ENCODE measurements at regions not wholly inside any gene's neighbourhood (a gene's known extent, or its start where the extent isn't known, plus 50 kb on each side); places are given as distances from the start of the nearest gene placed in this dataset.
"Not testable (repeated sequence)": the region's sequence is repeated elsewhere in the genome, so short reads cannot be mapped to it uniquely, and the experiment has no call there.

DNA sequence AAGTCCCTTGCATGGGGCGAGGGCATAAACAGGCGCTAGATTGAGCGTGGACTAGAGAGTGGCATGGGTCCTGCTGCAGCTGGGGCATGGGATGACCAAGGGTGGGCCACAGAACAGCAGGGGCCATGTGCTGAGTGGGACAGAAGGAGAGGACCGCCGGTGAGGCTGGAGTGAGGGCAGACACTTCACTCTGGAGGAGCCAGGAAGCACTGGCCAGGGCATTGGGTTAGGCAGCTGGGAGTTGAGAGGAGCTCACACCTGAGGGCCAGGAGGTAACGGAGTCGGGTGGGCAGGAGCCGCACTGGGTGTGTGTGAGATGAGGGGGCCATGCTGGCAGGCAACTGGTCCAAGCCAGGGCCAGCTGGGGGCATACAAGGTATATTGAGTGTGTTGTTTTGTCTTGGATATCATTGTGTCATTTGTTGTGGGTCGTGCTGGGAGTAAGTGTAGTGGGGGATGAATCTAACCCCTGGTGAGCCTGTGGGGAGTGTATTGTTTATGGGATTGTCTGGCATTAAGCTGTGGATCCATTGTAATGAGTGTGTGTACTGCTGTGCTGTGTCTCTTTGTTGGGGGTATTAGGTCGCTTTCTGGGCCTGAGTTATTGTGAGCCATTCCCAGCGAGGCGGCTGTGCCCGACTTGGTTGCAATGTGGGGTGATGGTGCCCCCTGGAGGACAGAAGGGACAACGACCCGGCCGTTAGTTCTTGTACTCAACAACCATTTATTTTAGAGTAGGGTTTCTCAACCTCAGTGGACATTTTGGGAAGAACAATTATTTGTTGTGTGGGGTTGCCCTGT, 256.5 kb upstream of the TP53TG3 start:
- H3K9ac ChIP-seq; H4K20me1 ChIP-seq (ENCODE audit: insufficient read depth); H3F3A ChIP-seq (replicated peaks; ENCODE audit: insufficient read depth); H3K9me3 ChIP-seq; H3K4me3 ChIP-seq (ENCODE audit: low read depth in 2 of 2, low read length in 1 of 2); H3K9me2 ChIP-seq; H2AFZ ChIP-seq (ENCODE audit: low read depth); POLR2A ChIA-PET; H3K4me2 ChIP-seq; CTCF ChIA-PET; H3K79me2 ChIP-seq (ENCODE audit: insufficient read depth); H3K27ac ChIP-seq (ENCODE audit: low read depth in 2 of 2, low read length in 1 of 2); H3K36me3 ChIP-seq (replicated peaks in 1 of 2; ENCODE audit: control insufficient read depth in 1 of 2, insufficient read depth in 2 of 2, low read length in 1 of 2); DNase-seq; H3K27me3 ChIP-seq (ENCODE audit: insufficient read depth); H3K4me1 ChIP-seq (ENCODE audit: control insufficient read depth in 1 of 2, insufficient read depth in 2 of 2, low read depth in 1 of 2, low read length in 1 of 2): not testable (repeated sequence)
- 13% methylated on average over 16 of the region's 16 CpGs for WGBS (ENCODE audit: low lambda C conversion rate)
- TF ChIP-seq, protein P1, sequence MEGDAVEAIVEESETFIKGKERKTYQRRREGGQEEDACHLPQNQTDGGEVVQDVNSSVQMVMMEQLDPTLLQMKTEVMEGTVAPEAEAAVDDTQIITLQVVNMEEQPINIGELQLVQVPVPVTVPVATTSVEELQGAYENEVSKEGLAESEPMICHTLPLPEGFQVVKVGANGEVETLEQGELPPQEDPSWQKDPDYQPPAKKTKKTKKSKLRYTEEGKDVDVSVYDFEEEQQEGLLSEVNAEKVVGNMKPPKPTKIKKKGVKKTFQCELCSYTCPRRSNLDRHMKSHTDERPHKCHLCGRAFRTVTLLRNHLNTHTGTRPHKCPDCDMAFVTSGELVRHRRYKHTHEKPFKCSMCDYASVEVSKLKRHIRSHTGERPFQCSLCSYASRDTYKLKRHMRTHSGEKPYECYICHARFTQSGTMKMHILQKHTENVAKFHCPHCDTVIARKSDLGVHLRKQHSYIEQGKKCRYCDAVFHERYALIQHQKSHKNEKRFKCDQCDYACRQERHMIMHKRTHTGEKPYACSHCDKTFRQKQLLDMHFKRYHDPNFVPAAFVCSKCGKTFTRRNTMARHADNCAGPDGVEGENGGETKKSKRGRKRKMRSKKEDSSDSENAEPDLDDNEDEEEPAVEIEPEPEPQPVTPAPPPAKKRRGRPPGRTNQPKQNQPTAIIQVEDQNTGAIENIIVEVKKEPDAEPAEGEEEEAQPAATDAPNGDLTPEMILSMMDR (IDR thresholded peaks at IDR 0.05), result peak; percentile 37

DNA sequence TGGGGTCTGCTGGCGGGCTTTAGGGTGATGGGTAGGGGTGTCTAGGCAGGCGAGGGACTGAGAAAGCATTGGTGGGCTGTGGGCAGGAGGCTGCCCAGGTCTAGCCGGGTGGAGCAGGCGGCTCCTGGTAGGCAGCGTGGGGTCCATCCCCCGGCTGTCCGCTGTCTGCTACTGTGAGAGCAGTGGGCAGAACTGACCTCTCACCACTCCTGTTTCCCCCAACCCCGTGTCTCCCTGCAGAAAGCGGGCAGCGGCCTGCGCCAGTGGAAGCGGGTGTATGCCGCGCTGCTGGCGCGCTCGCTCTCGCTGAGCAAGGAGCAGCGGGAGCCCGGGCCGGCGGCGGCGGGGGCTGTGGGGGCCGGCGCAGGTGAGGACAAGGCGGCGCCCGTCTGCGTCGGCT, 249.2 kb upstream of the TP53TG3 start:
- H3K4me2 ChIP-seq; H3K9me2 ChIP-seq; DNase-seq; H3K36me3 ChIP-seq (replicated peaks in 1 of 2; ENCODE audit: control insufficient read depth in 1 of 2, insufficient read depth in 2 of 2, low read length in 1 of 2); H3K4me3 ChIP-seq (ENCODE audit: low read depth in 2 of 2, low read length in 1 of 2); POLR2A ChIA-PET; H3K9me3 ChIP-seq; H2AFZ ChIP-seq (ENCODE audit: low read depth); H3K9ac ChIP-seq; H3K79me2 ChIP-seq (ENCODE audit: insufficient read depth); H3K4me1 ChIP-seq (ENCODE audit: control insufficient read depth in 1 of 2, insufficient read depth in 2 of 2, low read depth in 1 of 2, low read length in 1 of 2); H4K20me1 ChIP-seq (ENCODE audit: insufficient read depth); H3K27ac ChIP-seq (ENCODE audit: low read depth in 2 of 2, low read length in 1 of 2); CTCF ChIA-PET; H3F3A ChIP-seq (replicated peaks; ENCODE audit: insufficient read depth); H3K27me3 ChIP-seq (ENCODE audit: insufficient read depth): not testable (repeated sequence)
- no CpG with 5 or more reads among the region's 31 CpGs for WGBS (ENCODE audit: low lambda C conversion rate)

DNA sequence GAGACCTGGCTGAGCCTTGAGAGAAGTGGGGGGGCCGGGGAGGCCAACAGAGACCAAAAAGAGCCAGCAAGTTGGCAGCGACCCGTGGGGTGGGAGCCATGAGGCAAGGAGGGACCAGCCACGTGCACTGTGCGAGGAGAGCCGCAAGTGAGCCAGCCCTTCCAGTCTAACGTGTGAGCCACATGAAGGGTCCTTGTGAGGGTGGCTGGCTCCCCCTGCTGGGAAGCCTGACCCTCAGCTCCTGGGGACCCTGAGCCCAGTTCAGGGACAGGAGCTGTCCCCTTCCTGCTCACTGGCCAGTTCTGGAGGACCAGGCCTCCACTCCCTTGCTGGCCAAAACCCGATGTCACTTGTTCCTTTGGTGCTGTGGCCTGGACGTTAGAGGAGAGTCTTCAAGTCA, 246.6 kb upstream of the TP53TG3 start:
- H4K20me1 ChIP-seq (ENCODE audit: insufficient read depth); H3K9me3 ChIP-seq; H3K27ac ChIP-seq (ENCODE audit: low read depth in 2 of 2, low read length in 1 of 2); H3K9ac ChIP-seq; POLR2A ChIA-PET; H3K4me2 ChIP-seq; H3K27me3 ChIP-seq (ENCODE audit: insufficient read depth); H3F3A ChIP-seq (replicated peaks; ENCODE audit: insufficient read depth); H3K4me3 ChIP-seq (ENCODE audit: low read depth in 2 of 2, low read length in 1 of 2); H3K36me3 ChIP-seq (replicated peaks in 1 of 2; ENCODE audit: control insufficient read depth in 1 of 2, insufficient read depth in 2 of 2, low read length in 1 of 2); H3K9me2 ChIP-seq; DNase-seq; H3K79me2 ChIP-seq (ENCODE audit: insufficient read depth); H3K4me1 ChIP-seq (ENCODE audit: control insufficient read depth in 1 of 2, insufficient read depth in 2 of 2, low read depth in 1 of 2, low read length in 1 of 2); H2AFZ ChIP-seq (ENCODE audit: low read depth); CTCF ChIA-PET: not testable (repeated sequence)
- no CpG with 5 or more reads among the region's 9 CpGs for WGBS (ENCODE audit: low lambda C conversion rate)
- TF ChIP-seq, protein P1 (IDR thresholded peaks at IDR 0.05), result peak; percentile 32; the same call in 1 of the 2 replicates

Measured in SK-N-SH (cell line).